MV-4-11 (cell line): ENCODE measurements at regions not wholly inside any gene's neighbourhood (a gene's known extent, or its start where the extent isn't known, plus 50 kb on each side); places are given as distances from the start of the nearest gene placed in this dataset.

Experiments used
- DNase-seq: peaks from one replicate; lab custom pipeline; 2025; lab: John Stamatoyannopoulos, UW

DNA sequence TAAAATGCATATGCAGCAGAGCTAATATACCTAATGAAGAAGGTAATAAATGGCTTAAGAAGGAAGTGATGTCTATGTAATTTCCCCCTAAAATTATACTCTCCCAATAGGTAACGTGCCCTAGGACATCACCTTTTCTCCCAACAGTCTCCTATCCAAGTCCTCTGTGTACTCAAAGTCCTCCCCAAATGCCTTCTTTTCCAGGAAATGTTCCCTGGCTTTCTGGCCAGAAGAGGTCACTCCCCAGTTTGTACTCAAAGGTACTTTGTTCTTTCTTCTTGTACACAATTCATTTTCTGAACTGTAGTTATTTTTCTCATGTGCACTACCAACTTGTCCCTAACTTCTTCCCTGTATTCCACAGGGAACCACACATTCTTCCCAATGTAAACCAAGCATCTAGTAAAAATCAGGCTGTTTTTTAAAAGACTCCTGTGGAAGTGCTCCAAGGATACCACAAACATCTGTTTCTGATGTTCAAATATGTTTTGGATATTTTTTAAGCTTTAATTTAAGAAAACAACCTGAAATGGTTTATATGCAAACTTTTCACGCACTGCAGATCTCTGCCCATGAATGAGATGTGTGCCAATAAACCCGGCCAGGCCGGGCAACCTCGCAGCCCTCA, 262.3 kb upstream of the KLF14 start:
- DNase-seq: no peak

DNA sequence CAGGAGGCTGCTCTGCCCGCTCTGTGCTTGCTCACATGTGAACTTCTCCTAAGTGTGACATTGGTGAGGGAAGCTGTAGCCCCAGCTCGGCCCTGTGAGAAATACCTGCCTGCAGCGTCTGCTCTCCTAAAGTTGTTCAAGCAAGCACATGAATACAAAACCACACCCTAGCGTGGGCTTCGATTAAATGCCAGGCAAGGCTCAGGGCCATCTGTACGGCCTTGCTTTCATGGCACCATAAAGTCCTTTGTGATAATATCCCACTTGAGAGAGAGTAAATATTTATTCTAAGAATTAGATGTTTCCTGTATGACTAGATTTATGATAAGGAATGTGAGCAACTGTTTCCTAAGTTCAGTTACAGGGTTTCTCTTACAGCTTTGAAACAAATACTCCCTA, 262.8 kb upstream of the KLF14 start:
- no peak for DNase-seq

DNA sequence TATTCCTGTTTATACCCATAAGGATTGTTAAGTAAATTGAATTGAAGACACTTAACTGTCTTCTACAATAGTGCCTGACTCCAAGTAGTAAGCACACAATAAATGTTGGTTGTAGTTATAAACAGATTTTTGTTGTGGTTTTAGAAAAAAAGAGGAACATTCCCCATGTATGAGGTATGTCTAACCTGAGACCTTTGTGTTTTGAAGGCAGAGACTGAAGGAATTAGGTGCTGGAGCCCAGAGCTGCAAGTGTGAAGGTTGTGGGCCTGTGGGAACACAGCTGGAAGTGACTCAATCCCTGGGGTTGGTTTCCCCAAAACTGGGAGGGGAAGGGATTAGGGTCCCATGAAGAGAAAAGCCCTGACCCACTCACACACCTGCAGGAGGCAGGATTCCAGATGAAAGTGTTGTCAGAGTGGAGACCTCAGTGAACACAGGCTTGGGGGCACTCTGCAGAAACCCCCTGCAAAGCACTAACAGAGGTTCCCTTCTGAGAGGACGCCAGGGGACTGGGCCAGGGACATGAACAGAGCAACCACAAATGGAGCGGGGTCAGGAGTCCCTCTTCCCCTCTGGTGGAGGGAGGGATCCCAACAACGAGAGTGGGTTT, 265.1 kb upstream of the KLF14 start:
- no peak for DNase-seq

DNA sequence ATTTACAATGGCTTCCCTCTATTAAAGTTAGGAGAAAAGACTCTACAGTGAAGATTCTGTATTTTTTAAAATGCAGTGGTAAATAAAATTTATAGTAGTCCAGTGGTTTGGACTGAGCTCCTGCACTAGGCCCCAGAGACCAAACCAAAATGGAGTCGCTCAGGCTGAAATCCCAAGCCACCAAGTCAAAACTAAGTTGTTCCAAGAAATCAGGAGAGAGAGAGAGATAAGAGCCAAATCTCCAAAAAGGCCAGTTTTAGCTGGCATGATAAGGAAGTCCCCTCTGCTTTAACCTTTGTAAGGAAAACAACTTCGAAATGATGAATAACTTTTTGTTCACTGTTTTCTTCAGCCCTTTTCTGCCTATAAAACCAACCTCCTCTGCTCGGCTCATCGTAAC, 265.9 kb upstream of the KLF14 start:
- DNase-seq: no peak

- DNase-seq: no peak
Measured at GRCh38 chr7:131000389-131000788, 266.4 kb upstream of the KLF14 start.

DNA sequence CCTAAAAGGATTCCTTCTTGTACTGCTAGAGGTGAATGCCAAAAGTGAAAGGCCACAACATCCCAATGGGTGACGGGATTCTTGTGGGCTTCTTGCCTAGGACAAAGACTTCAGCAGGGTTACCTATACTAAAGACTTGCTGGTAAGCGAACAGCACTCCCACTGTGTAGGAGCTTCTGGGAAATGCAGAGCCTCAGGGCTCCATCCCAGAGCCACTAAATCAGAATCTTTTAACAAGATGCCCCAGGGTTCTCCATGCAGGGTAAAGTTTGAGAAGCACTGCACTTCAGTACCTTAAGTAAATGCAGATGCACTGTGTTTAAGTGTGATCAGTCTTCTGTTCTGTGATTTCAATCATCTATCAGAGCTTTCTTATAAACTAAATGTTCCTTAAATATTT, 266.9 kb upstream of the KLF14 start:
- DNase-seq: no peak

DNA sequence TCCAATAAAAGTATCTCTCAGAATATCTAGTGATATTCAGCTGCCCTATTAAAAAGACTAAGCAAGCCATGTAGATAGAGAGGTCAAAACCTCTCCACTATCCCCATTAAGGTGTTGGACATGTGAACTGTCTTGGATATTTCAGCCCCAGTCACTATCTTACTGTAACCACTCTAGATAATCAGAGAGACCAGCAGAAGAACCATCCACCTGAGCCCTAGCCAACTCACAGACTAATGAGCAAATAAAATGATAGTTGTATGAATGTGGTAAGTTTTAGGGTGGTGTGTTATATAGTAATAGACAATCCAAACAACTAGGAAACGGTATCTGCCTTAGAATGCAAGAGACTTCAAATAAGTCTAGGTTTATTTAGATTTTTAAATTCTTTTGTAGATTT, 268.6 kb upstream of the KLF14 start:
- no peak for DNase-seq

- DNase-seq: no peak
Measured at GRCh38 chr7:131003634-131004033, 269.6 kb upstream of the KLF14 start.

DNA sequence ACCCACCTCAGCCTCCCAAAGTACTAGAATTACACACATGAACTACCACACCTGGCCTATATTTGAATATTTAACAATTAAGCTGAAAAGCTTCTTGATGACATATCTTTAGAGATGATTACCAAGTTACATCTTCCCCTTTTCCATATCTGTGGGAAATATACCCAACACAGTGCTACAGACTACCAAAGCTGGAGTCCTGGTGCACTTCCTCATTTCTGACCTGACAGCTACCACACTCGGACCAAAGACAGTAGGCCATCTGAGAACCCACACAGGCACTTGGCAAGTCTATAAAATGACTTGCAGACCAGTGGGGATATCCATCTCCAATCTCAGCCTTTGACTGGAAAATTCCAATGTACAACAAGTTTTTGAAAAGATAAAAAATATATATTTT, 270.4 kb upstream of the KLF14 start:
- peak; percentile 93 for DNase-seq

- DNase-seq: peak; percentile 82
Measured at GRCh38 chr7:131007439-131008330, 273.7 kb upstream of the KLF14 start.

- no peak for DNase-seq
Measured at GRCh38 chr7:131008840-131009711, 275.1 kb upstream of the KLF14 start.

GRCh38 chr7:131010029-131010716, 276.2 kb upstream of the KLF14 start:
- DNase-seq: peak; percentile 61

- DNase-seq: peak; percentile 79
Measured at GRCh38 chr7:131010717-131011431, 276.9 kb upstream of the KLF14 start.

- peak; percentile 67 for DNase-seq
Measured at GRCh38 chr7:131011432-131011742, 277.4 kb upstream of the KLF14 start.

DNA sequence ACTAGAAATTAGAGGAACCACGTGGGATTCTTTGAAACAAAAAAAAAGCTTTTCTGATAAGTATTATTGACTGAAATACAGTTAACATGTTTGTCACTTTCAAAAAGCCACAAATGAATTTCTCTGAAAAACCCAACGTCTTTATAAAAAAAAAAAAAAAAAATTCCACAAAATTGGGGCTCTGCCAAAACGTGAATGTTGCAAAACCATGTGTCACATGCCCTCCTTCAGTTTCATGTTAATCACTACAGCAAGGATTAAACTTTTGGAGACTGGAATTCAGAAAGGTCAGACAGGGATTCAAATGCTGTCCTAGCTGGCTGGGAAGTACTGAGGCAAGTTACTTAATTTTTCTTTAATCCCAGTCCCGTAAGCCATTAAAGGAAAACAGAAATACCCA, 278.0 kb upstream of the KLF14 start:
- DNase-seq: peak; percentile 83

DNA sequence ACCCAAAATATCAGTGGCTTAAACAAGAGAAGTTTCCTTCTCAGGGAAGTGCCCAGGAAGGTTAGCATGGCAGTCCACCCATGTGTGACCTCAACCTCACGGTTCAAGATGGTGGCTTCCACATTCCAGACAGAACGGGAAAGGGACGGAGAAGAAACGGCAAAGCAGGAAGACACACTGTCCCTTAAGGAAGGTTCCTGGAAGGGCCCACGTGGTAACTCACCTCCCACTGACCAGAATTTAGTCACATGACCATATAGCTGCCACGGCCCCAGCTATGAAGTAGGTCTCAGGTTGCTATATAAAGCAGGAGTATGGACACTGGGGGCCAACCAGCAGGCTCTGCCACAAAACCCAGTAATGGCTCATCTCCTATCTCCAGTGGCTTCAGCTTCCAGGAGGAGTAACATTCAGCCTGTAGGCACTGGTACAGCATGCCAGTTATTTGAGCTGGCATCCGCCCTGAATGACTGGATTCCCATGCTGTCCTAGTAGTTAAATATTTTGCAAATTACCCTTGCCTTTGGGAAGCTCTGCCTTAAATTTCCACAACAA, 278.5 kb upstream of the KLF14 start:
- no peak for DNase-seq

GRCh38 chr7:131013716-131014115, 279.7 kb upstream of the KLF14 start:
- DNase-seq: no peak

DNA sequence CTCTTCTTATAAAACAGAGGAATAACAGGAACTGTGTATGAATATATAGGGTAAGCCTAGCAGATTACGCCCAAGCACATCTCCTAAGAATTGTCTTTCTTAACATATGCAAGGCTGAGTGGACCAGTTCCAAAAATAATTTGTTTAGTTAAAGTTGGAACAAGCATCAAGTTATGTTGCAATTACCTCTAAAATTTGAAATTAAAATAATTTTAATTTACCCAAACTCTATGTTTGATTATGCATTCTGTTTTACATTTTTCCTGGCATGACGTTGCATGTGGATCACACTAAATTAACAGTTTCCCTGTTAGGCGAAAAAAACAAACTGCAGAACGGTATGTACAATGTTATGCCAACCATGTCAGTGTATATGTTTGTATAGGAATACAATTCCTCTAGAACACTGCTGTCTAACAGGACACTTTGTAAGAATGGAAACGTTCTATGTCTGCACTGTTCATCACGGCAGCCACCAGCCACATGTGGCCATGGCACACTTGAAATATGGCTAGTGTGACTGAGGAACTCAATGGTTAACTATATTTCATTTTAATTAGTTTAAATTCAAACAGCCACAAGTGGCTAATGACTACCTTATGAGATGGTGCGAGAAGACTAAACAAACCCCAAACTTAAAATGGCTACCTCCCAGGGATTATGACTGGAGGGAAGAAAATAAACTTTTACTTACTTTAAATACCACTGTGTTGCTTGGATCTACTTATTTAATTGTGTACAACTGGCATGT, 281.1 kb upstream of the KLF14 start:
- DNase-seq: no peak

DNA sequence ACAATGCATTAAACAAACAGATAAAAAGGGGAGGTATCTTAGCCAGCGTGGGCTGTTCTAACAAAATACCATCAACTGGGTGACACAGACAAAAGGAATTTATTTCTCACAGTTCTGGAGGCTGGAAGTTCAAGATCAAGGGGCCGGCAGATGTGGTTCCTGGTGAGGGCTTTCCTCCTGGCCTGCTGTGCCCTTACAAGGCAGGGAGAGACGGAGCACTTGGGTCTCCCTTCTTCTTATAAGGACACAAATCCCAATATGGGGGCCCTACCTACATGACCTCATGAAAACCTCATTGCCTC, 281.6 kb upstream of the KLF14 start:
- DNase-seq: no peak

DNA sequence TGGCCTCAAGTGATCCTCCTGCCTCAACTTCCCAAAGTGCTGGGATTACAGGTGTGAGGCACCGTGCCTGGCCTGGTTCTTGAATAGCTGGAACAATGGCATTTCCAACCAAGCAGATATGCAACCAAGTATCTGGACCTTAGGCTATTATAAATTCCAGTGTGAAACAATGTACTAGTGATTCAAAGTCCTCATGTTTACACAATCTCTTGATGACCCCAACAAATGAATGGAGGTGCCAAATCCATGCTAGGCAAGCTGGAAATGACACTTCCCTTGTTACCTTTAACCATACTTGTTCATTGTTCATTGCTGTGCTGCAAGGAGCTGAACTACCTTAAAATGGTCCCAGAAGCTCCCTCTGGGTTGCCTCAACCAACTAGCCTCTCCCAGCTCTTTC, 282.2 kb upstream of the KLF14 start:
- DNase-seq: no peak
